Tibial artery (tissue), 4 donors: ENCODE measurements at regions not wholly inside any gene's neighbourhood (a gene's known extent, or its start where the extent isn't known, plus 50 kb on each side); places are given as distances from the start of the nearest gene placed in this dataset.

Experiments
- DNase-seq, 2 donors: peaks; one replicate each; pipeline ENCODE4 v3.0.0-alpha.2; 2019
- H3K27ac ChIP-seq, 2 donors: fragments of 200-600 bp; sonication (generic) in 1 of 2; 1 replicate in 1 of 2; 2 replicates in 1 of 2; pipeline ENCODE4 v1.5.1; 2018 to 2019; ENCODE audit warnings: mild to moderate bottlenecking in 1 of 2
- H3K27me3 ChIP-seq, 2 donors: fragments of 200-600 bp; sonication (generic) in 1 of 2; one replicate each; pipeline versions ENCODE4 v1.5.1 to v1.6.0; 2016 to 2019
- H3K36me3 ChIP-seq, 3 donors: fragments of 200-600 bp; sonication (generic) in 2 of 3; one replicate each; pipeline ENCODE4 v1.5.1; 2016 to 2019; ENCODE audit warnings: mild to moderate bottlenecking in 2 of 3
- H3K4me1 ChIP-seq, 4 donors: fragments of 200-600 bp; sonication (generic) in 2 of 4; 1 replicate in 3 of 4; 2 replicates in 1 of 4; pipeline ENCODE4 v1.5.1; 2016 to 2019
- H3K4me3 ChIP-seq, 2 donors: fragments of 200-600 bp; sonication (generic) in 1 of 2; 1 replicate in 1 of 2; 2 replicates in 1 of 2; pipeline ENCODE4 v1.5.1; 2018 to 2019; ENCODE audit warnings: mild to moderate bottlenecking in 2 of 2
- H3K9me3 ChIP-seq, 3 donors: fragments of 200-600 bp; sonication (generic) in 1 of 3; one replicate each; pipeline ENCODE4 v1.5.1; 2016 to 2019
- intact Hi-C: fragments of 100-400 bp; cut with DNase I; formaldehyde crosslinking; loops from one replicate; pipeline ENCODE4 v1.15.0; 2023; ENCODE audit warnings: low total_unique reads
- TF ChIP-seq, protein P1 (sequence below), 2 experiments: fragments of 200-600 bp in 1 of 2; fragments of 450-650 bp in 1 of 2; IDR thresholded peaks; one replicate each; pipeline ENCODE4 v1.5.1; 2017 to 2019; ENCODE audit warnings: antibody characterized with exemption in 2 of 2, mild to moderate bottlenecking in 1 of 2, moderate library complexity in 1 of 2

DNA sequence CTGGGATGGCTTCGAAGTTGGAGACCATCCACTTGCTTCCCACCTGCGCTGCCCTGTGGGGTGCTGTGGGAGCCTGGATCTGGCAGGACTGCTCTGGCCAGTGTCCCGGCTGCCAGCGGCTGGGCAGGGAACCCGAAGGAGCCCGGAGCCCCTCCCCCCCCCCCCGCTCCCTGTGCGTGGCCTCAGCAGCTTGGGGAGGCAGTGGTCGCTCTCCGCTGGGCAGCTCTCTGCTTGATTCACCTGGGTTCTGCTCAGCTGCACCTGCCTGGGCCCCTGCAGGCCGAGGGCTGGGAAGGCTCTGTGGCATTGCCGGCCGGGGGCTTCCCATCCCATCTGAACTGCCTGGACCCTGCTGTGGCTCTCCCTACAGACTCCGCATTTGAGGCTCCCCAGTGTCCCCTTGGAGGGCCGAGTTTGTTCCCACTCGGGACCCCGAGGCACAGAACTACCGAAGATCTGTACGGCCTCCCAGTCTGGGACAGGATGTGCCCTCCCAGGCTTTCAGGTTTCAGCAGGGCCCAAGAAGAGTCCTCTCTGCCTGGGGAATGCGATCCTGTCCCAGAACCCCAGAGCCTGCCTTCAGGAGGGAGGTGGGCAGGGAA, 525.1 kb downstream of the TCERG1L start:
- Histone ChIP-seq H3K27me3 (peaks cover 0 to 4% of the 10 kb centered on the region in 2 donors), H3K9me3 (no peaks in the 10 kb centered on the region), H3K36me3 (no peaks in the 10 kb centered on the region), H3K4me1 (no peaks in the 10 kb centered on the region), H3K4me3 (no peak overlapping the region), H3K27ac (no peak overlapping the region)
- intact Hi-C loops: no loop called here
- TF ChIP-seq, protein P1, sequence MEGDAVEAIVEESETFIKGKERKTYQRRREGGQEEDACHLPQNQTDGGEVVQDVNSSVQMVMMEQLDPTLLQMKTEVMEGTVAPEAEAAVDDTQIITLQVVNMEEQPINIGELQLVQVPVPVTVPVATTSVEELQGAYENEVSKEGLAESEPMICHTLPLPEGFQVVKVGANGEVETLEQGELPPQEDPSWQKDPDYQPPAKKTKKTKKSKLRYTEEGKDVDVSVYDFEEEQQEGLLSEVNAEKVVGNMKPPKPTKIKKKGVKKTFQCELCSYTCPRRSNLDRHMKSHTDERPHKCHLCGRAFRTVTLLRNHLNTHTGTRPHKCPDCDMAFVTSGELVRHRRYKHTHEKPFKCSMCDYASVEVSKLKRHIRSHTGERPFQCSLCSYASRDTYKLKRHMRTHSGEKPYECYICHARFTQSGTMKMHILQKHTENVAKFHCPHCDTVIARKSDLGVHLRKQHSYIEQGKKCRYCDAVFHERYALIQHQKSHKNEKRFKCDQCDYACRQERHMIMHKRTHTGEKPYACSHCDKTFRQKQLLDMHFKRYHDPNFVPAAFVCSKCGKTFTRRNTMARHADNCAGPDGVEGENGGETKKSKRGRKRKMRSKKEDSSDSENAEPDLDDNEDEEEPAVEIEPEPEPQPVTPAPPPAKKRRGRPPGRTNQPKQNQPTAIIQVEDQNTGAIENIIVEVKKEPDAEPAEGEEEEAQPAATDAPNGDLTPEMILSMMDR (IDR thresholded peaks at IDR 0.05): no peak
- no peak for DNase-seq

DNA sequence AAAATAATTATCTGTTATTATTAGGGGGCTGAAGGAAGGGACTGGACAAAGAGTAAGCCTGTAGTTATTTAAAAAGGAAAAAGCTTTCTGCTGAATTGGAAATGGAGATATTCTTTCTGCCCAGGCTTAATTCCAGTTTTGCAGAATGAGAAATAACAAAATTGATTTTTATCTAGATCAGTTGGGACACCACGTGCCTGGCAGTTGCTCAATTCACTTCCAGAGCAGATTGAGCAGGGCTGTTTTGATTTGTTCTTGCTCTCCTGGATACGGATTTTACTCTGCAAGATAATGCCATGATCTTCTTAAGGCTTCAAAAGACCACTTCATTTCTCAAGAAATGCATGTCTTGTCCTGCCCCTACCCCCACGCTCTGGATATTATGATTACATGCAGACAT, 524.3 kb downstream of the TCERG1L start:
- Histone ChIP-seq H3K27me3 (peaks cover 0 to 6% of the 10 kb centered on the region in 2 donors), H3K36me3 (no peaks in the 10 kb centered on the region), H3K9me3 (no peaks in the 10 kb centered on the region), H3K4me1 (no peaks in the 10 kb centered on the region), H3K27ac (no peak overlapping the region), H3K4me3 (no peak overlapping the region)
- TF ChIP-seq, protein P1 (IDR thresholded peaks at IDR 0.05): no peak
- intact Hi-C loops: no loop called here
- no peak for DNase-seq

DNA sequence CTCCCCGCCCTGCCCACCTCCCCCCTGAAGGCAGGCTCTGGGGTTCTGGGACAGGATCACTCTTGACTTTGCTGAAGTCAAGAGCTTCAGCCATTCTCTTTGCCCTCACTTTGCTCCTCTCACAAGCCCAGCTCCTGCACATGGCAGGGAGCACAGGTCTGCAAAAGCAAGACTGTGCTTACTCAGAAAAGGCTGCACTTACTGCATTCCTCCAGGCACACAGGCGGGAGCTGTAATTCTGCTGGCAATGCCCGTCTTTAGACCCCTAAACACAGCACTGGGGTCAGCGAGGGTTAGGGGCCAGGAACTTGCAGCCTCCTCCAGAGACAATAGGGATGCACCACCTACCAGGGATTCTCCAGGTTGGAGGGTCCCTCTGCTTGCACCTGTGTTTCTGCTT, 523.7 kb downstream of the TCERG1L start:
- no peaks in the 10 kb centered on the region for H3K36me3 ChIP-seq
- H3K9me3 ChIP-seq: no peaks in the 10 kb centered on the region
- no peak for DNase-seq
- H3K4me1 ChIP-seq: no peaks in the 10 kb centered on the region
- TF ChIP-seq, protein P1 (IDR thresholded peaks at IDR 0.05): no peak
- H3K27me3 ChIP-seq: peaks cover 0 to 11% of the 10 kb centered on the region in 2 donors
- intact Hi-C loops: no loop called here
- no peak overlapping the region for H3K27ac ChIP-seq
- no peak overlapping the region for H3K4me3 ChIP-seq

DNA sequence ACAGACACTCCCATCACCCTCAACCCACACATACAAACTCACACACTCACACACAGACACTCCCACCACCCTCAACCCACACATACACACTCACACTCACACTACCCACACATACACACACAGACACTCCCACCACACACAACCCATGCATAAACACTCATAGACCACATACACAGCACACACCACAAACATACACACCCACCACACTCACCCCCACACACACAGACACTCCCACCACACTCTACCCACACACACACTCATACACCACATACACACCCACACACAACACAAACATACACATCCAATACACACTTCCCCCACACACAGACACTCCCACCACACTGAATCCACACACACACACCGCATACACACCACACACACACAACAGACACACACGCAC, 521.2 kb downstream of the TCERG1L start:
- intact Hi-C loops: no loop called here
- Histone ChIP-seq H3K27ac (no peak overlapping the region), H3K36me3 (no peaks in the 10 kb centered on the region), H3K4me3 (no peak overlapping the region), H3K9me3 (no peaks in the 10 kb centered on the region), H3K27me3 (peaks cover 0 to 15% of the 10 kb centered on the region in 2 donors), H3K4me1 (no peaks in the 10 kb centered on the region)
- DNase-seq: no peak
- TF ChIP-seq, protein P1 (IDR thresholded peaks at IDR 0.05): no peak

DNA sequence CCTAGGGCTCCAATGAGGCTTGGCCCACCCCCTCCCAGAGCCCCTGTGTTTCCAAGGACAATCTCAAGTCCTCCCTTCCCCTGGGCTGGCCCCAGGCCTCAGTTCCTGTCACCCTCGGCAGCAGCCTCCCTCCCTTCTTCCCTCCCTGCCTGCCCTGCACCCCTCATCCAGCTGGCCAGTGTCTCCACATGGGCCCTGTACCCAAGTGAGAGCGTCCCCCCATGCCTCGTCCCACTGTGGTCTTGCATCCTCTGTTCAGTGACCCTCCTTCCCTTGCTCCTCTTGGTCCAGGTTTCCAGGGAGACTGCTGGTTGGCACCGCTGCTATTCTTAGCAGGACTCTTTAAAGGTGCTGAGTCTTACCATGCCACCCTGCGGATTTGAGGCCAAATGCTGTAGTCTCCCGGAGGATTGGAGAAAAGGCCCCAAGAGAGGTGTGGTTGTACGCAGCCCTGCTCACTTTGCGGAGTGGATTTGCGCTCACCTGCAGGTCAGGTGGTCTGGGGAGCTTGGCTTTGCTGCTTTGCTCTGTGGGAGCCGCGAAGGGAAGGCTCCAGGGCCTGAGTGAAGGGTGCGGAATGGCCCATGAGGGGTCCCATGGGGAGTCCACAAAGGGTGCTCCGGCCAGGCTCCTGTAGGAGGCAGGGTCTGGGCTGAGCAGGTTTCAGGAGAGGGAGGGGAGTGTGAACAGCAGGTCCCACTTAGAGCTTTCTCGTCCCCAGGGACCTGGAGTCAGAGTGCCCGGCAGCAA, 519.2 kb downstream of the TCERG1L start:
- Histone ChIP-seq H3K36me3 (no peaks in the 10 kb centered on the region), H3K4me3 (no peak overlapping the region), H3K9me3 (no peaks in the 10 kb centered on the region), H3K27ac (no peak overlapping the region), H3K4me1 (no peaks in the 10 kb centered on the region), H3K27me3 (peaks cover 0 to 11% of the 10 kb centered on the region in 2 donors)
- intact Hi-C loops: no loop called here
- DNase-seq: no peak
- TF ChIP-seq, protein P1 (IDR thresholded peaks at IDR 0.05): no peak
